ENCODE measurements at regions not wholly inside any gene's neighbourhood (a gene's known extent, or its start where the extent isn't known, plus 50 kb on each side); places are given as distances from the start of the nearest gene placed in this dataset.
A peak's percentile ranks its signal among the peaks of the same experiment; 100 is the strongest.

DNA sequence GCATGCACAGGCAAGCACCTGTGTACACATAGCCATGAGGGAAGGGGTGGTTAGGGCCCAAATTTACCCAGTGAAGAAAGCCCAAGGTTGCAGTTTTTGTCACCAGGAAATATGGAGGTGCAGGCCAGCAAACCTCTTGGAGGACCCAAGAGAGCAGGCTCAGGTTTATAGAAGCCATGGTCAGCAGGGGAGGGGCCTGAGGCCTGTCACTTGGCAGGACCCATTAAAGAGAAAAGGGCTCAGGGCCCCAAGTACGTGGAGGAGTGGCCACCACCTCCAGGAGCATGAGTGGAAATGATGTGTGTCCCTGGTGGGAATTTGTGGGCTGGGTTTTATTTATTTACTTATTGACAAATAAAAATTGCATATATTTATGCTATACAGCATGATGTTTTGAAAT, 192.9 kb downstream of the HAUS1 start:
- Mint-ChIP-seq H3K27me3 (peaks cover 3% of the 10 kb centered on the region), H3K36me3 (ENCODE audit: low read depth) (no peaks in the 10 kb centered on the region), H3K27ac (no peak overlapping the region), H3K4me3 (no peak overlapping the region), H3K4me1 (peaks cover 11% of the 10 kb centered on the region), H3K9me3 (no peaks in the 10 kb centered on the region)
- intact Hi-C loops (cut with micrococcal nuclease), result no loop called here
- no peak for DNase-seq

DNA sequence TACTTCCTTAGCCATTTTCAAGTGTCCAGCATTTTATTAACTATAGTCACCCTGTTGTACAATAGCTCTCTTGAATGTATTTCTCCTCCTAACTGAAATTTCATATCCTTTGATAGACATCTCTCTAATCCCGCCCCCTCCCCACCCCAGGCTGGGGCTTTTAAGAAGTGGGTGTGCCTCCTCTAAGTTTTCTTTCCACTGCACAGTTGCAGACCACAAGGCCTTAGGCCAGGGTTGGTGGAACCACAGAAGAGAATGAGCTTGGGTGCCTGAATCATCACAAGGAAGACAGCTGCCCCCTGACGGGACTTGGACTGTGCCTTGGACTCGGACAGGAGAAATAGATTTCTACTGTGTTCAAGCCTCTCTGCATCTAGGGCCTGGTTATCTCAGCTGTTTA, 193.4 kb downstream of the HAUS1 start:
- H3K9me3 Mint-ChIP-seq, result no peaks in the 10 kb centered on the region
- intact Hi-C loops (cut with micrococcal nuclease), result no loop called here
- DNase-seq, result peak; percentile 71

DNA sequence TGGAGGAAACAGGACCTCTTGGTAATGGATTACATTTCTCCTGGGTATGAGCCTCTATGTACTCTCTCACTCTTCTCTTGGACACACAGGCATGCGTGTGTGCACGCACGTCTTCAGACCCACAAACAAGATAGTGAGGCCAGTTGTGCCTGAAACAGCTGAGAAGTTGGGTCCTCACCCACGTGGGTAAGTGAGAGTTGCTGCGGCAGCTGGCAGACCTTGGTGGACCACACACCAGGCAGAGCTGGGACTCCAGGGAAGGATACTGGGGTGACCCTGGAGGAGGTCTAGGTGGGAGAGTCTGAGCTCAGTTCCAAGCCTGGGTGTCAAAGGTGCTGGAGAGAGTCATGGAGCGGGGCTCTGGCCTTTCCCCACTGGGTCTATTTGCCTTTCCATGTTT, 194.3 kb downstream of the HAUS1 start:
- no peaks in the 10 kb centered on the region for H3K9me3 Mint-ChIP-seq
- peaks cover 18% of the 10 kb centered on the region for H3K4me1 Mint-ChIP-seq
- no peak overlapping the region for H3K27ac Mint-ChIP-seq
- DNase-seq, result no peak
- H3K36me3 Mint-ChIP-seq (ENCODE audit: low read depth), result no peaks in the 10 kb centered on the region
- no peak overlapping the region for H3K4me3 Mint-ChIP-seq
- peaks cover 9% of the 10 kb centered on the region for H3K27me3 Mint-ChIP-seq
- intact Hi-C loops (cut with micrococcal nuclease), result no loop called here

More for the DNA sequence above, 193.4 kb downstream of the HAUS1 start:
- Mint-ChIP-seq H3K27ac (no peak overlapping the region), H3K4me1 (peaks cover 14% of the 10 kb centered on the region), H3K36me3 (ENCODE audit: low read depth) (no peaks in the 10 kb centered on the region), H3K4me3 (no peak overlapping the region), H3K27me3 (peaks cover 6% of the 10 kb centered on the region)

DNA sequence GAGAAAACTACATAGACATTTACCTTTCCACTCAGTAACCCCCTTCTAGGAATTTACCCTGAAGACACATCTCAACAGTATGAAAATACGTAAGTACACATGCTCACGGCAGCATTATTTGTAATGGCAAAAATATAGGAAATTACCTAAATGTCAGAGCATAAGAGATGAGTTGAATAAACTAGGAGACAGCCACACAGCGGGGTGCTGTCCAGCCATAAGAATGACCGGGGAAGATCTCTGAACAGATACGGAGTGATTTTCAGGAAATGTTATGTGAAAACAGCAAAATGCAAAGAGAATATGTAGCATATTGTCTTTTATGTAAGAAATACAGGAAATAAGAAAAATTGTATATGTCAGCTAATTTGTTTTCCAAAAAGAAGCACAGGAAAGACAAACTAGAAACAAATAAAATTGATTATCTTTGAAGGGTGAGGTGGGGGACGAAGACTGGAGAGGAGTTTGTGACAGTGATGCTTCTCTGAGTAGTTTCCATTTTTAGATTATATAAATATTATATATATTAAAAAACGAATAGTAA, 195.4 kb downstream of the HAUS1 start:
- intact Hi-C loops (cut with micrococcal nuclease), result no loop called here
- Mint-ChIP-seq H3K9me3 (no peaks in the 10 kb centered on the region), H3K27me3 (peaks cover 9% of the 10 kb centered on the region), H3K36me3 (ENCODE audit: low read depth) (no peaks in the 10 kb centered on the region), H3K27ac (no peak overlapping the region), H3K4me3 (no peak overlapping the region), H3K4me1 (peaks cover 18% of the 10 kb centered on the region)
- DNase-seq, result no peak

DNA sequence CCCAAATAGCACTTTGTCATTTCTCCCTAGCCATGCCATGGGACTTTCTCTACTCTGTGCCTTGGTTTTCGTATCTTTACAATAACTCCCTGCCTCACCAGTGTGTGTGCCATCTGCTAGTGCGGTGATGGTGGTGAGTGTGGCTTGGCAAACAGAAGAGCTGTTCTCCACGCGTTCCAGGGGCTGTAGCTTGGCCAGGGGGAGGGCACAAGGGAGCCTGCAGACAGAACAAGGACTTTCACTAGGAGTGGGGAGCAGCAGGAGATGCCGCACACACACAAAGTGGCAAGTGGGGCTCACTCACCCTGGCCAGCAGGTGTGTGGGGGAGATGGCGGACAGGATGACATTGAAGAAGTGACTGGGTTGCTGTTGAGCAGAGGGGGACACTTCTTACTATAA, 196.9 kb downstream of the HAUS1 start:
- Mint-ChIP-seq H3K36me3 (ENCODE audit: low read depth) (no peaks in the 10 kb centered on the region), H3K4me3 (no peak overlapping the region), H3K9me3 (no peaks in the 10 kb centered on the region), H3K4me1 (peaks cover 18% of the 10 kb centered on the region), H3K27me3 (peaks cover 11% of the 10 kb centered on the region), H3K27ac (no peak overlapping the region)
- intact Hi-C loops (cut with micrococcal nuclease), result no loop called here
- DNase-seq, result no peak

DNA sequence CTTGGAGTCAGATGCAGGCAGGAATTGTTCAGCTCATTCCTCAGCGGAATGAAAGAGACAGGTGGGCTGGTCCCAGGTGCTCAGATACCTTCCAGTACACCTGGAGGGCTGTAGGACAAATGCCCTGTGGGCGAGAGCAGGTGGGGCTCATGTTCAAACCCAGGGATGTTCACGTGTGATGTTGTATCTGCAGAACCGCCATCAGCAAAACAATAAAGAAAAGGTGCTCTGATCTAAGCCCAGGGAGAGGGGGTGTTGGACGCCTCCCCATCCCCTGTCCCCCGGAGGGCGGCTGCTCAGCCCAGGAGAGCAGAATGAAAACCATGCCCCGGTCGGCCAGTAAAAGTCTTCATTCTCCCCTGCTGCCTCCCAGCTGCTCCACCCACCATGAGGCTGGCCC, 197.4 kb downstream of the HAUS1 start:
- H3K4me3 Mint-ChIP-seq, result no peak overlapping the region
- H3K27ac Mint-ChIP-seq, result no peak overlapping the region
- DNase-seq, result no peak
- intact Hi-C loops (cut with micrococcal nuclease), result no loop called here
- no peaks in the 10 kb centered on the region for H3K36me3 Mint-ChIP-seq (ENCODE audit: low read depth)
- H3K27me3 Mint-ChIP-seq, result peaks cover 14% of the 10 kb centered on the region
- H3K9me3 Mint-ChIP-seq, result no peaks in the 10 kb centered on the region
- peaks cover 16% of the 10 kb centered on the region for H3K4me1 Mint-ChIP-seq

DNA sequence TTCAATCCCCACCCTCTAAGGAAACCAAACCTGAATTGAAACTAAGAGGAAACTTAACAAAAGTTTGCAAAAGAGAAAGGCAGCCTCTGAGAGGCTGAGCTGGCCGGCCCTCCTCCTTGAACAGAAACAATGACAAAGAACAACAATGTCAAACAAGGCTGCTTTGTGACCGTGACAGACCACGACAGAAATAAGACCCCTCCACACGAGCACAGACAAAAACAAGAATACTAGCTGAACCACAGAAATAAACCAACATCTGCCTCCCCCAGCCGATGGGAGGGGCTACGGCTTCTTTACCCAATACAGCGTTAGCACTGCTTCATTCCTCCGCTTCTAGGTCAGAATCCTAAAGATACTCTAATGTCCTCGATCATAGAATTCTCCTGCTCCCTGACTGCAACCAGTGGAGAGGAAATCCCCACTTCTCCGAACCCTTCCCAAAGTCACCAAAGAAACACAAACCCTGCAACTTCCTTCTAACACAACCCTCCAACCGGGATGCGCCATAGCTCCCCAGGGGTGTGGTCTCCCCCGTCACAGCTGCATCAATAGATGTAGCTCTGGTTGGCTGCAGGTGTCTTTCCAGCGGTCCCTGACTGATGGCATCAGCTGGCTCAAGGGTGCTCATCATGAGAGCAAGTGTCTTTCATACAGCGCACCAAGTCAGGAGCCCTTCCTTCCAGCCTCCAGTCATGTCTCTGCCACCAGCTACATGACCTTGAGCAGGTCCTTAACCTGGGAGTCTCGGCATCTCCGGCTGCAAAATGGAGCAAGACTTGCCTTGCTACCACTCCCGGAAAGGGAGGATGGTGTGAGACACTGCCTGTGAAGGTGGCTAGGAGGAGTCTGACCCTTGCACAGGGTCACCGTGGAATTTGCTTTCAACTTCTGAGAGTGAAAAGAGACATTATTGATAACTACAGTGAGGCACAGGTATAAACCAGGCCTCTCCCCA, 198.6 kb downstream of the HAUS1 start:
- intact Hi-C loops (cut with micrococcal nuclease), result no loop called here
- no peak overlapping the region for H3K27ac Mint-ChIP-seq
- peaks cover 5% of the 10 kb centered on the region for H3K9me3 Mint-ChIP-seq
- H3K36me3 Mint-ChIP-seq (ENCODE audit: low read depth), result no peaks in the 10 kb centered on the region
- H3K4me3 Mint-ChIP-seq, result no peak overlapping the region
- peaks cover 10% of the 10 kb centered on the region for H3K4me1 Mint-ChIP-seq
- peaks cover 22% of the 10 kb centered on the region for H3K27me3 Mint-ChIP-seq
- DNase-seq, result no peak

DNA sequence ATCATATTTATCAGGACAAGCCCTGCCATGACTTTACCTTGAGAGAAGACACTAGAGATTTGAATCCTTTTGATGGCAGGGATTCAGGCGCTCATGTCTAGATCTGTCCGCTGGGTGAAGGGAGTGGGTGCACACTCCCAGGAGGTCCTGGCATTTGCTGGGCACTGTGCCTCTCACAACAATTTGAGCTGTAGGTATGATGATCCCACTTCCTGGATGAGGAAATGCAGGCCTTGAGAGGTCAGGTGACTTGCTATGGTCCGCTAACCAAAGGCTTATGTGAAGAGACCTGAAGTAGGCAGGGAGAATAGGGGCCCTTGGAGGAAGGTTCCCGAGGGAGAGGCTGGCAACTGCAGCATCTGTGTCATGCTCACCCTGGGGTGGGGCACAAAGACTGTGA, 206.1 kb downstream of the HAUS1 start:
- H3K4me1 Mint-ChIP-seq, result no peaks in the 10 kb centered on the region
- peaks cover 5% of the 10 kb centered on the region for H3K9me3 Mint-ChIP-seq
- H3K4me3 Mint-ChIP-seq, result no peak overlapping the region
- H3K27ac Mint-ChIP-seq, result no peak overlapping the region
- H3K27me3 Mint-ChIP-seq, result peaks cover 18% of the 10 kb centered on the region
- no peak for DNase-seq
- intact Hi-C loops (cut with micrococcal nuclease), result no loop called here
- no peaks in the 10 kb centered on the region for H3K36me3 Mint-ChIP-seq (ENCODE audit: low read depth)

DNA sequence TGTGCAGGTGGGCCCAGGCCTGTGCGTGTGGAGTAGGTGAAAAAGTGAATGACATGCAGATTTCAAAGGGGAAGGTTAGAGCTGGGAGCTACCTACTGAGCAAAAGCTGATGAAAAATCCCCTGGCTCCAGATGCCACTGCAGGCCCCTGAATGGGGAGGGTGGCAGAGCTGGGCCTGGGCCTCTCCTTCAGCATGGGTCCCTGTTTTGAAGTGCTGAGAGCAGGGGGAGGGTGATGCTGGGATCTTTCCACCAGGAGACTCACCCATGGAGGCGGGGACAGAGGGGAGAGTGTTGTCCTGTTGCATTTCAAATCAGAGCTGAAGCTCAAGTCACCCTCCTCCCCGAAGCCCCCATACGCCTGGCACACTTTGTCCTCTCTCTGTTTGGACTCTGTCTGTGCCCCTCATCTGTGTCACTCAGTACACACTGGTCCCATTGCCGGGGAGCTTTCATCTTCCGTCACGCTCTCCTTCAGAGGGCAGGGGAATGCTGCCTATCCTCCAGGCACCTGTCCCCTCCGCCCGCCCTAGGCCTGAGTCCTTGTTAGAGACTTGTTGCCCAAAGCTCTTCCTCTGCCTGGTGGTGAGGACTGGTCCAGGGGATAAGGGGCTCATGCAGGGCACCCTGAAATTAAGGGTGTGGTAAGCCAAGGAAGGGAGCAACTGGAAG, 206.6 kb downstream of the HAUS1 start:
- DNase-seq, result no peak
- peaks cover 5% of the 10 kb centered on the region for H3K9me3 Mint-ChIP-seq
- H3K4me1 Mint-ChIP-seq, result no peaks in the 10 kb centered on the region
- no peak overlapping the region for H3K27ac Mint-ChIP-seq
- intact Hi-C loops (cut with micrococcal nuclease), result no loop called here
- no peak overlapping the region for H3K4me3 Mint-ChIP-seq
- peaks cover 18% of the 10 kb centered on the region for H3K27me3 Mint-ChIP-seq
- no peaks in the 10 kb centered on the region for H3K36me3 Mint-ChIP-seq (ENCODE audit: low read depth)

DNA sequence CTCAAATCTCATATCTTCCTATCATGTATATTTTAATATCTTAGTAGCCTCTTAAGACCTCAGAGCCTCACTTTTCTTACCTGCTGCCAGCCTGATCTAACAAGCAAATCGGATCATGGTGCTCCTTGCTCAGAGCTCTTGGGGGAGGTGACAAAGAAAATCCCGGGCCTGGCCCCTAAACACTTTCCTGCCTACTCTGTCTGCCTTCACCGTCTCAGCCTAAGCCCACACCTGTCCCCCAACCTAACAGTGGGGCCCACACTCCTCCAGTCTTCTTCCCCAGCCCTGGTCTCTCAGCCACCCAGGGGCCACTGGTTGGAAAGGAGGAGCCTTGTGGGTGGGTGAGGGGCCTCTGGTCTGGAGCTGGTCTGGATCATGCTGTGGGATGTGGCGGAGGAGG, 207.3 kb downstream of the HAUS1 start:
- H3K4me3 Mint-ChIP-seq, result no peak overlapping the region
- peaks cover 5% of the 10 kb centered on the region for H3K9me3 Mint-ChIP-seq
- H3K36me3 Mint-ChIP-seq (ENCODE audit: low read depth), result no peaks in the 10 kb centered on the region
- H3K27ac Mint-ChIP-seq, result no peak overlapping the region
- peaks cover 15% of the 10 kb centered on the region for H3K27me3 Mint-ChIP-seq
- intact Hi-C loops (cut with micrococcal nuclease), result no loop called here
- H3K4me1 Mint-ChIP-seq, result no peaks in the 10 kb centered on the region
- no peak for DNase-seq

DNA sequence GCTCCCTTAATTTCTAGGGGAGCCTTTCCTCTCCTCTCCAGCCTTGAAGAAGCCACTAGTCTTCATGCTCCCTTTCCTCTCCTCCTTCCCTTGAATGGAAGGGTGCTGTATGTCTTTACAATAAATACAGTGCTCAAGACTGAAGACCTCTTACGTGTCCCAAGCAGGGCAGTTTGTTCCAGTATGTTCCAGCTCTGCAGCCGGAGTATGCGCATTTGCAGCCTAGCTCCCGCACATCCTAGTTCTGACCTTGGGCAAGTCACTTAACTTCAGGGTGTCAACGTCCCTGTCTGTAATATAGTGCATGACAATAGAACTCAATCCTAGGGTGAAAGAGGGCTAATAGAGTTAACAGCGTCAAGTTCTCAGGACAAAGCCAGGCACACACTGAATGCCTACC, 208.0 kb downstream of the HAUS1 start:
- Mint-ChIP-seq H3K27ac (no peak overlapping the region), H3K4me3 (no peak overlapping the region), H3K4me1 (no peaks in the 10 kb centered on the region), H3K9me3 (peaks cover 1% of the 10 kb centered on the region), H3K27me3 (peaks cover 14% of the 10 kb centered on the region), H3K36me3 (ENCODE audit: low read depth) (no peaks in the 10 kb centered on the region)
- no peak for DNase-seq
- intact Hi-C loops (cut with micrococcal nuclease), result no loop called here

DNA sequence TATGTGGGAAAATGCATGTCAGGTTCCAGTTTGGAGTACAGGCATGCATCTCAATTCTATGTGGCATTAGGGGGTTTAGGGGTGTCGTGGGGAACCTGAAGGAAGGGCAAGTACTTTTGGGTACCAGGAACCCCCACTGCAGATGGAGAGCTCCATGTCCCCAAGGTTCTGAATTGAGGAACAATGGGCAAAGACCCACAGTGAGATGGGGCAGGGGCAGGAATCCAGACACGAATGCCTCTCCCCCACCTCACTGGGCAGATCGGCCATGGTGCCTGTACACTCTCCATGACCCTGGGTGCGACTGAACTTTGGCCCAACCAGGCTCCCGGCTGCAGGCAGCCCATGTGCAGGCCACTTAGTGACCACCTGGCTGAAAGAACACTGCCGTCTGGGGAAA, 209.3 kb downstream of the HAUS1 start:
- DNase-seq, result no peak
- H3K36me3 Mint-ChIP-seq (ENCODE audit: low read depth), result no peaks in the 10 kb centered on the region
- no peak overlapping the region for H3K27ac Mint-ChIP-seq
- intact Hi-C loops (cut with micrococcal nuclease), result no loop called here
- peaks cover 9% of the 10 kb centered on the region for H3K27me3 Mint-ChIP-seq
- no peaks in the 10 kb centered on the region for H3K4me1 Mint-ChIP-seq
- no peak overlapping the region for H3K4me3 Mint-ChIP-seq
- no peaks in the 10 kb centered on the region for H3K9me3 Mint-ChIP-seq

DNA sequence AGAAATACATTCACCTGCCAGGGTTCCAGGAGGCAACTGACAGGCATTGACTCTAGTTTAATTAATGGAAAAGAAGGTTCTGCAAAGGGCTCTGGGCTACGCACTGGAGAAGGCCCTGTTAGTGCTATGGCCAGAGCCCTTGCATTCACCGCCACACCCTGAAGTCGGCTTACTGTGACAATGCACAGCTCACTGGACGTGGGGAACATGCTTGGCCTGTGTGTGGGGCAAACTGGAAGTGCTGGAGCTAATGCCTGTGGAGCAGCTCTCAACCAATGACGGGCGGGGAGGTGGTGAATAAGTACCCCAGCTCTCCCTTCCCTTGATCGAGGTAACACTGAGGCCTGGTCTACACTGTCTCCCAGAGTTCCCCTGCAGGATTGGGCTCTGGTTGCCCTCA, 209.8 kb downstream of the HAUS1 start:
- Mint-ChIP-seq H3K27me3 (peaks cover 7% of the 10 kb centered on the region), H3K36me3 (ENCODE audit: low read depth) (no peaks in the 10 kb centered on the region), H3K4me3 (no peak overlapping the region), H3K9me3 (no peaks in the 10 kb centered on the region), H3K4me1 (no peaks in the 10 kb centered on the region), H3K27ac (no peak overlapping the region)
- no peak for DNase-seq
- intact Hi-C loops (cut with micrococcal nuclease), result no loop called here

DNA sequence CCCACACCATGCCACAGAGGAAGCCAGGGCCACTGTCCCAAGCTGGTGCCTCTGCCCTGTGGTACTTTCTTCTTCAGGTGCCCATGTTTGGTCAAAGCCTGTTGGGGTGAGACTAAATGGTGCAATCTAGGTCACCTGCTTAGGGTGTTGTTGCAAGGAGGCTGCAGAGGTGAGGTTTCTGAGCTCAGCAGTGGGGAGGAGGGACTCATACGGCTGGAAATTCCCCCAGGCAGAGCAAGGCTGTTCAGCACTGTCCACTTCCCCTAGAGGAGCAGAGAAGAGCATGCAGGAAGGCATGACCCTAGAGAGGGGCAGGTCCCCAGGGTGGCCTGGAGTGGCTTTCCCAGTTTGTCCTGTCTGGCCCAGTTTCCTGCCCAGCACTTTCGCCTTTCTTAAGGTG, 211.0 kb downstream of the HAUS1 start:
- no peaks in the 10 kb centered on the region for H3K9me3 Mint-ChIP-seq
- H3K27ac Mint-ChIP-seq, result no peak overlapping the region
- intact Hi-C loops (cut with micrococcal nuclease), result no loop called here
- DNase-seq, result no peak
- H3K27me3 Mint-ChIP-seq, result peaks cover 7% of the 10 kb centered on the region
- no peak overlapping the region for H3K4me3 Mint-ChIP-seq
- no peaks in the 10 kb centered on the region for H3K4me1 Mint-ChIP-seq
- no peaks in the 10 kb centered on the region for H3K36me3 Mint-ChIP-seq (ENCODE audit: low read depth)
